ENCODE measurements at regions not wholly inside any gene's neighbourhood (a gene's known extent, or its start where the extent isn't known, plus 50 kb on each side); places are given as distances from the start of the nearest gene placed in this dataset.
"Not testable (repeated sequence)": the region's sequence is repeated elsewhere in the genome, so short reads cannot be mapped to it uniquely, and the experiment has no call there.

DNA sequence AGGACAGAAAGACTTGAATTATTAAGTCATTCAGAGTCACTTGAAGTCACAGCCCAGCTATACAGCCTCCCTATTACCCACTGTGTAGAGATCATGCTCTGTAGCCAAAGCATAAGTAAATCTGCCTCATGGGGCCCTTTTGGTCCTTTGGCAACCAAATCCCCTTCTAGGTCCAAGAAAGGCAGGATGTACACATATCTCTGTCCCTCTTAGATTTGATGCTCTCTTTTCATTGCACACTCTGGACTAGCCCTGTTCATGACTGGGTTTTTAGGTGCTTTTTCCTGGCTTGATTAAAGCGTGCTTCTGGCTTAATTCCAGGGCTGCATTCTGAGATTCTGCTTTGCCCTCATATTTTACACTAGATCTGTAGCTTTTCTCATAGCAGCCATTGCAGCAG lies 296.8 kb downstream of the TENT5A start:
- no peak for DNase-seq

DNA sequence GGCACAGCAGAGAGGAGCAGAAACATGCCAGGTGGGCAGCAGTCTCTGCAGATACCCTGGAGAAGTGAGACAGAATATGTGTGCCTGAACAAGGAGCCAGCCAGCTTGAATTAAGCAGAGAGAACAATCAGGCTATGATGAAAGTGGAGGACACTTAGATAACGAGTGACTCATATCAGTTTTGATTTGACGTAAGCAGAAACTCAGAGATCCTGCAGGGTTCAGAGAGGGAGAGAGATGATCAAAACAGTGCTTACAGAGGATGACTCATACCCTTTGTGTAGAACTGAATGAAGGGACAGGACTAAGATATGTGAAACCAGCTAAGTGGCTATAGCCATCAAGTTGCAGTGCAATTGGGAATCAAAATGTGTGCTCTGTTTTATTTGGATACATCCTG lies 300.7 kb downstream of the TENT5A start:
- DNase-seq: no peak

DNA sequence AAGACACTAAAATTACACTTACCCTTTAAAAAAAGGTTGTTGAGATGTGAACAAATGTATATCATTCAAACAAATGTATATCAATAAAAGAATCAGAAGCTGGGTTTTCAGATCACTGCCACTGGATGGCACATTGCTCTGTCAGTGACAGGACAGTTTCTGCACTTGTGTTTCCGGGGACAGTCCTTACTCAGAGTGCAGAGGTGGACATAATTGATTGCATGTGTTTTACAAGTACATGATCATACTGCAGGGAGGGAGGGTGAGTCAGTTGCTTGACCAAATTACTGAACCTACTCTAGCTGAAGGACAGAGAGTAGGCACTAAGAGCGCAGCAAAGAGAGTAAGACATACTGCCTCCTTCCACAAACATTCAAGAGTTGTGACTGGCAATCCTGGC lies 302.3 kb downstream of the TENT5A start:
- no peak for DNase-seq

DNA sequence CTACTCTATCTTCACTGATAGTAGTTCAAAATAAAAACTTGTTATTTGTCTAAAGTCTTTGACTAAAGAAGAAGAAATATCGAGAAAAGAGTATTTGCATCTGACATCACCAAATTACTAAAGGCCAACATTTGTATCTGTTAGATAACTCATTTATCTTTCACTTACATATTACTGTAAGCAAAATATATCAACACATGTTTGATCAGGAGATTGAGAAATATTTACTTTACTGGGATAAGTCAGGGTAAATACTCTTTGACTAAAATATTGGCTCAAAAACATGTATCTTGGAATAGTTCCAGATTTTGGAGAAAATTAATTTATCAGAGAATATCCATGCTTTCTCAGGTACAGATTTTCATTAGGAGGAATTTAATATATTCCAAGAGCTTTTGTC lies 306.0 kb downstream of the TENT5A start:
- no peak for DNase-seq

DNA sequence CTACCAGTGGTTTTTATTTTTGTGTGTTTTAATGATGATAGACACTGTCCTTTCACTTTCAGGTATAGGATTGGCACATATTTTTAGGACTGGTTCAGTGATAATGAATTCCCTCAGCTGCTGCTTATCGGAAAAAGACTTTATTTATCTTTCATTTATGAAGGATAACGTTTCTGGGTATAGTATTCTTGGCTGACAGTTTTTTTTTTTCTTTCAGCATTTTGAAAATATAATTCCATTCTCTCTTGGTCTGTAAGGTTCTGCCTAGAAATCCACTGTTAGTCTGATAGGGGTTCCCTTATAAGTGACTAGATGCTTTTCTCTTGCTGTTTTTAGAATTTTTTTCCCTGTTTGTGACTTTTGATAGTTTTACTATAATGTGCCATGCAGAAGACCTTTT lies 313.1 kb downstream of the TENT5A start:
- DNase-seq: no peak

DNA sequence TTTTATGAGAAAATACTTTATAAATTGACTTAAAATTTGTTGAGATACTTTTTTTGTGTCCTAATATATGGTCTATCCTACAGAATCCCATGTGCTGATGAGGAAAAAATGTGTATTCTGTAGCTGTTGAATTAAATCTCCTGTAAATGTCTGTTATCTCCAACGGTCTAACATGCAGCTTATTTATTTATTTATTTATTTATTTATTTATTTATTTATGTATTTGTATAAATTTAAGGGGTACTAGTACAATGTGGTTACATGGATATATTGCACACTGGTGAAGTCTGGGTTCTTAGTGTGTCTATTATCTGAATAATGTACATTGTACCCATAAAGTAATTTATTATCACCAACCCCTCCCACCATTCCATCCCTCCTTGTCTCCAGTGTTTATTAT lies 315.5 kb downstream of the TENT5A start:
- DNase-seq: no peak

DNA sequence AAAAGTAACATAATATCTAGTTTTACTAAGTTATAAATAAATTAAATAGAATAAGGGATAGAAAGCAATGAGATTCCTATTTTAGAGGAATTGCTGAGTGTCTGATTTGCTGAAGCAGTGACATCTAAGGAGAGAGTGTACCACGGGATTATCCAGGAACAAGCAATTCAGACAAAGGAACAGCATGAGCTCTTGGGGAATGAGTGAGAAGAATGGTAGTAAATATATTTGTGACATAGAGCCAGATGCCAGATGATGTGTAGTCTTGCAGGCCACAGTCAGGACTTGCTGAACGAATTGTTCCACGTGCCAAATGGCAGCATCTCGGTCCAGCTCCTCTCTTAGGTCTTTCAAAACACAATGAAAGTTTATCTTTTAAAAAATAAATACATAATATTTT lies 339.2 kb downstream of the TENT5A start:
- DNase-seq: no peak

DNA sequence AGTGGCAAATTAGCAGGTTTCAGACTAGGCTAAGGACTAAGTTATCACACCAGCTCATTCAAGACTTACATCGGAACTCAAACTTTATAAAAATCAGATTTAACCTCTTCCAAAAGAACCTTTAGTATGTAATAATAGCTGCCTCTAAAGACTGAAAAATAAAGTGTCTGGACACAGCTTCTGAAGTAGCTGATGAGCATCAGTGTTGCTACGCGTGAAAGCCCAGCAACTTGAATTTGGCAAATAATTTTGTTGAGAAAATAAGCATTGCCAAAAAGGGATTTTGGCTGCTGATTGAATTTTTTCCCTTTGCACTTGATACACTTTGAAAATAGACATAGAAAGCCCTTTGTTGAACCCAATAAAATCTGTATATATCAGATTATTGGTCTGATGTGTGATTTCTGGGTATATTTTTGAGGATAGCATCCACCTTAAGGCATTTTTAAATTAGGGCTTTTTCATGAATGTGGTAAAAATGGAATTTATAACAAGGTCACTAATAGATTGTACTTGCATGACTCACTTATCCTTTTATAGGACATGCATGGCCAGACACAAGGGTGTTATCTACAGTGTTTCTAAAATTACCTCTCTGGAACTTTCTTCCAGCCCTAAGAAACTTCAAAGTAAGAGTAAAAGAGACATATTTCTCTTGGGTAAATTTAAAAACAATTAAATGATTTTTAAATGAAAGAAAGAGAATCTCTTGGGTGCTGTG lies 350.4 kb downstream of the TENT5A start:
- DNase-seq: no peak

DNA sequence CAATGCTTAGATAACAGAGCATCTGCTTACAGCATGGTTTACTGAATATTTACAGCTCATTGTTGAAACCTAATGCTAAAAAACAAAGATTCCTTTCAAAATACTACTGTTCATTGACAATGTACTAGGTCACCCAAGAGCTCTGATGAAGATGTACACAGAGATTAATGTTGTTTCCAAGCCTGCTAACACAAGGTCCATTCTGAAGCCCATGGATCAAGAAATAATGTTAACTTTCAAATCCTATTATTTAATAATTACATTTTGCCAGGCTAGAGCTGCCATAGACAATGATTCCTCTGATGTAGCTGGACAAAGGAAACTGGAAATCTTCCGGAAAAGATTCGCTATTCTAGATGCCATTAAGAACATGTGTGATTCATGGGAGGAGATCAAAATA lies 355.6 kb downstream of the TENT5A start:
- no peak for DNase-seq

DNA sequence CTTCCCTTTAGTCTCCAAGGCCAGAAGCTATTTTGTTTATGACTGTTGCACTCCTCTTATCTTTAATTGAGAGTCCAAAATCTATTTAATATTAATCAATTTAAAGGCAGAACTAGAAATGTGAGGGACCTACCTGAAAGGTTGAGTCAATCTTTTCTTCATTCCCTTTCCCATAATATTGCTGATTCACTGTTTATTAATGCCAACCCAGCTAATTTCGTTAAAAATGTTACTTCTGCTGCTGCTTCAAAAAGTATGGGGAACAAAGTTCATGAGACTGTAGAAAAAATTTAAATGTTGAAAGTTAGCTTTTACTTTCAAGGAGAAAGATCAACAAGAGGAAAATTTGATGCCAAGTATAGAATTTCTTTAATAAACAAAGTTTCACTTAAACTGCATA lies 365.3 kb downstream of the TENT5A start:
- DNase-seq: no peak

DNA sequence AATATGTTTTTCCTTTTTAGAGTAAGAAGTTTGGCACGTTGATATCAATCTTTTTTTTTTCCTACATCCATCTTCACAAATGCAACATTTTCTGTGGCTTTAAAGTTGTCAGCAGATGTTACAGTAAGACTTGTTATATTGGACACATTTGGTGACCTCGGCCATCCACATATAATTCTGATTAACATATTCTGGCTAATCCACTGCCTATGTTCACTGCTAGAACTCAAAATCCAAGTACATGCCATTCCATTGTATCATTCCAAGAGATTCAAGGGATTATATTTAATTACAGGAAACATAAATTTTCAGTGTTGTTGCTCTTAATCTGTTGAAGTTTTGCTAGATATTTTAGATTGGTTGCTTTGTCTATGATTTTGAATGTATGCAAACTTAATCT lies 367.6 kb downstream of the TENT5A start:
- no peak for DNase-seq

DNA sequence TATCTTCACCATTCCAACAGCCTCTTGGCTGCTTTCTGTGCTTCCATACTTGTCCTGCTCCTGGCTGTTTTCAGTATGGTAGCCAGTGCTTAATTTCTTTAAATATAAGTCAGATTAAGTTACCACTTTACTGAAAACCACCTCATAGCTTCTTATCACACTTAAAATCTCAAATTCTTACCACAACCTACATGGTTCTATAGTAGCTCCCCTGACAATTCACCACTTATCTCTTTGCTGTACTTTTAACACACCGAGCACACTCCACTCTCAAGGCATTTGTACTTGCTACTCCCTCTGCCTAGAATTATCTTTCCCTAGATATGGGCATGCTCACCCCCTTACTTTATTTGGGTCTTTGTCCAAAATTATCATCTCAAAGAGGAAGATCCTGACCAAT lies 369.0 kb downstream of the TENT5A start:
- no peak for DNase-seq

DNA sequence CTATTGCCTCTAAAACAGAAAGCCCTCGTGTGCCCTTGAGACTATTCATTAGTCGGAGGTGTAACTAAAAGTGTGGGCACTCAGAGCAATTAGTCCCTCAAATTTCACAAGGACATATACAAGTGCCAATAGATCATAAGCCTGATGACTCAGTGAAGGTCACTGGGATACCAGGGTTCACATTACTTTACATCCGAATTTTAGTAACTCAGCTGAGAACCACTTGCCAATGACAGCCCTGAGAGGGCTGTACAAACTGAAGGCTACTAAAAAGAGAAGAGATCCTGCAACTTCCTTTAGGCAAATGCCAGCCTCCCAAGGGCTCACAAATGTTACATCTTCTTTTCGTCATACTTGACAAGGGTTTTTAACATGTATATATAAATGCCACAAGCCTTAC lies 369.6 kb downstream of the TENT5A start:
- no peak for DNase-seq

DNA sequence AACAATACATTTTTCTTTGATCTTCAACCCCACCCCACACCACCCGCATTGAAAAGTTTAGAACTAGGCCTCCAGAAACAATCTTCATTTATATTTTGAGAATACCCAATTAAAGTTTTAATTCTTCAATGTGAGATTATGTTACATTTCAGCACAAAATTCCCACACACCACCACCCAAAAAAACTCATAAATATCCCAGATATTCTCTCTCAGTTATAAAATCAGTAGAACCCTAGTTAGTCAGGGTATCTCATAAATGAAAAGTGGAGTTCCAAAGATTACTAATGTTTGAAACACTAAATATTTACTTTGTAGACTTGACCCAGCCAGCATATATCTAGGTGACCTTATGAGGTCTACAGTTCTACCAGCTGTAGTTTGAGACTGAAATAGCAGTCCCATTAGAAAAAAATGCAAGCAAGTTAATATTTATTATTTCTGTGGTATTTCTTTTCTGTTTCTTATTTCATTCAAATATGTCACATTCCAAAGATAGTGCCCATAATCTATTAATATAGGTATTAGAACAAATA lies 371.0 kb downstream of the TENT5A start:
- no peak for DNase-seq

DNA sequence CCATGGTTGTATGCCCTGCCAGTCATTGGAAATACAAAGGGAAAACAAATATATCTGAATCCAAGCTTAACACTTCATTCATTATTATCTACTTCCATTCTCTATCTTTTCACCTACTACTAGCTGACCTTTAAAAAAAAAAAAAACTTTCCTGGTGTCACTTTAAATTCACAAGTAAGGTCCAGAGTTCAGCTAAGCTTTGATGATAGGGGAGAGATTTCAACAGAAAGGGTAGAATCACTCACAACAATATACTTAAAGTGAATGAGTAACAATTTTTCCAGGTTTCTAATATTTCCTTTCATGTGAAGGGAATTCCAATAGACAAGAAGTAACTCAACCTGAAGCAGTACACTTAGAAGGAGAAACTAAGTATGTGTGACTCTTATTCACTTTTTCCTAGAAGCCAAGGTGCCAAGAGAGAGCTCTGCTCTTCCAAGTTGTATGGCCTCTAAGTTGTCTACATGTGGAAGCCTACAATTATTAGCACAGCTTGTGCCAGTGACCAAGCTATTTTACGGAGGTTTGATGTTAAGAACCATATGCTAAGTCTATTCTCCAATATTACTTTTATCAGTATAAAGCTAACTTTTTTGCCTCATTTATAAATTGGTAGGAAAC lies 371.7 kb downstream of the TENT5A start:
- DNase-seq: no peak

DNA sequence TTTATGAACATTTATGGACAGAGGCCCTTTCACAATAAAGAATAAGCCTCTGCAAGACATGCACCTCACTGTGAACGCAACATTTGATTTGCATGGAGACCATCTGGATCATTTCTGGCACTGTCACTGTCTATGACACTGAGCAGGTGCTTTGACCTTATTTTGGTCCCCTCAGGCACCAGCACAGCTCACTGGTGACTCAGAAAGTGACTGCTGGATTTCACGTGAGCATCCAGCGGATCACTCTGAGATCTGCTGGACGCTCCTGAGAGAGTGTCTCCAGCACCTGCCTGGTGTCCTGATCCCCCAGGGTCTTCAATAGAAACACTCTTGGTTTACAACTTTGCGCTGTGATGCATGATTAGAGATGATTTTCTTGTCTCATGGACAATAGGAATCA lies 375.7 kb downstream of the TENT5A start:
- no peak for DNase-seq

DNA sequence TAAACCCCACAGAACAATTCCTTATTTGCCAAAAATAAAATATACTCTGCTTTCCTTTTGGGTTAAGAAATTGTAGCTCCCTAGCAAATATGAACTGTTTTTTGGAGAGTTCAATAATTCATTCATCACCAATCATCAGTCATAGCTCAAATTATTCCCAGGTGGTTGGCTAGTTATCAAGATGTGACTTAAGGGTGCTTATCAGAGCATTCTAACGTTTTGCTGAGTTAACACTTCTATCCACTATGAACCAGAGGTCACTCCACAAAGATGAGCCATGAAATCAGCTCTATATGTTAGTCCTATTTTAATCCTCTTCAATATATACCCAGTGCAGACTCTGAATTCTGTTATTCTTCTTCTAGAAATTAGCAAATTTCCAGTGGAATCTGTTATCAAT lies 379.1 kb downstream of the TENT5A start:
- no peak for DNase-seq

DNA sequence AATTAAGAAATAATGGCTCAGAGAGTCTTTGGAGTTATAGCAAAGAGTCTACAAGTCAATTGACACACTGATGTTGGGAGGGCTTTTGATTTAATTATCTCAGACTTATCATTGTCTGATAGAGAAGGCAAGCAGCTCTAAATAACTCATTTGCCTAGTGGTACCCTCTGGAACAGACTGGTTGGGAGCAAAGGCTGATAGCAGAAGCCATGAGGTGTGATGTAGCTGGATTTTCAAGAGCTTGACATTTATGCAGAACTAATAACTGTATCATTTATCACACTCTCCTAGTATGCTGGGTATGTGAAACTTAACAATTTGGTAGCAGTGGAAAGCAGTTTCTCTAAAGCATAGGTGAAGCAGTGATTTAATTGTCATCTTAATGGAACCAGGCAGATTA lies 380.6 kb downstream of the TENT5A start:
- no peak for DNase-seq

DNA sequence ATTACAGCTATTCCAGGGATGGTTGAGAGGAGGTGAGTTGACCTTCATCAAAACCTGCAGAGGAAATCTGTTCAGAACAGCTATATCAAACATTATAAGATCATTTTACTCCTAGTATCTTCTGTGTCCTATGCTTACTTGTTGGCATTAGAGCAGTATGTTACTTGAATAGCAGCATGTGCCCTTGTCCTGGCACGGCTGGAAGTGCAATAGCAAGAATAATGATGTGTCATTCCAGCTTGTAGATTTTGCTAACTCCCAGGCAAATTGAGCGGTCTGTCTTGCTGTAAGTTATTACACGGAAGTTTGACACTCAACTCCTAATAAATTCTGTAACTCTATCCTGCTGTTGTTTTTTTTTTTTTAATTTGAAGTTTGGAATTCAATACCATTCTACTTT lies 385.5 kb downstream of the TENT5A start:
- no peak for DNase-seq

DNA sequence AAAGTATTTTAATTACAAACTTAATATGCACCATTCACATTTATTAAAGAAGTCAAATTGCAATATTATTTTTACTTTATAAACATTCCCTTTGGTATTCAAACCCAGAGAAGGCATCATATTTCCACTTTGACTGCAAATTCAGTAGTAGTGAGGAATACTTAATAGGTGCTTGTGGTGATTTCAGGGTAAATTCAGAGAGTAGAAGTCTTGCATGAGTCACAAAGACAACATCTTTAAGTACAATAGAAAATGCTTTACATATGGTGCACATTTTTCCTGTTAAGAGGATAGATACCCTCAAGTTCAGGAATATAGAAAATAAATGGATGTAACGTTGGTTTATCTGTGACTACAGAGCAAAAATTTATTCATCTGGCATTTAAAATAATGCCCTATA lies 390.2 kb downstream of the TENT5A start:
- no peak for DNase-seq

DNA sequence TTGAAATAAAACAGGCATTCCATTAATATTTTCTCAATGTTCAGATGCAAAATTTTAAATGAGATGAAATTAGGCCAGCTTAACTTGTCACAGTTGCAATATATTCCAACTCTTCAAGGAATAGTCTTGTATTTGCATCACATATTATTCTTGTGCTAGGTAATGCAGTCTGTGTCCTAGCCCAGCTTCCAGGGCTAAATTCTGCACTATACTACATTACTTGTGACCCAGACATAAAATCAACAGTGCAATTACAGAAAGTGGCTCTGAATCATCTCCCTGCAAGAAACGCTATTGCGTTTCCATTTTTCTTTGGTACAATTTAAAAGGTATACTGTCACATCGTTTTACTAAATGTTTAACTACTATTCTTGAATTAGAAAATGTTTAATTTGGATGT lies 399.2 kb downstream of the TENT5A start:
- DNase-seq: no peak

DNA sequence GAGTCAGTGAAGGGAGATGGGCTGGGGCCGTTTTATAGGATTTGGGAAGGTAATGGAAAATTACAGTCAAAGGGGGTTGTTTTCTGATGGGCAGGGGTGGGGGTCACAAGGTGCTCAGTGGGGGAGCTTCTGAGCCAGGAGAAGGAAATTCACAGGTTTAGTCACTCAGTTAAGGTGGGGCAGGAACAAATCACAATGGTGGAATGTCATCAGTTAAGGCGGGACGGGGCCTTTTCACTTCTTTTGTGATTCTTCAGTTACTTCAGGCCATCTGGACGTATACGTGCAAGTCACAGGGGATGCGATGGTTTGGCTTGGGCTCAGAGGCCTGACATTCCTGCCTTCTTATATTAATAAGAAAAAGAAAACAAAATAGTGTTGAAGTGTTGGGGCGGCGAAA lies 408.5 kb downstream of the TENT5A start:
- not testable (repeated sequence) for DNase-seq

DNA sequence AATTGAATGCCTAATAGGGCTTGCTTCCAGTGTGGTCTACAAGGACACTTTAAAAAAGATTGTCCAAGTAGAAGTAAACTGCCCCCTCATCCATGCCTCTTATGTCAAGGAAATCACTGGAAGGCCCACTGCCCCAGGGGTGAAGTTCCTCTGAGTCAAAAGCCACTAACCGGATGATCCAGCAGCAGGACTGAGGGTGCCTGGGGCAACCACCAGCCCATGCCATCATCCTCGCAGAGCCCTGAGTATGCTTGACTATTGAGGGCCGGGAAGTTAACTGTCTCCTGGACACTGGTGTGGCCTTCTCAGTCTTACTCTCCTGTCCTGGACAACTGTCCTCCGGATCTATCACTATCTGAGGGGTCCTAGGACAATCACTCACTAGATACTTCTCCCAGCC lies 411.5 kb downstream of the TENT5A start:
- no peak for DNase-seq

DNA sequence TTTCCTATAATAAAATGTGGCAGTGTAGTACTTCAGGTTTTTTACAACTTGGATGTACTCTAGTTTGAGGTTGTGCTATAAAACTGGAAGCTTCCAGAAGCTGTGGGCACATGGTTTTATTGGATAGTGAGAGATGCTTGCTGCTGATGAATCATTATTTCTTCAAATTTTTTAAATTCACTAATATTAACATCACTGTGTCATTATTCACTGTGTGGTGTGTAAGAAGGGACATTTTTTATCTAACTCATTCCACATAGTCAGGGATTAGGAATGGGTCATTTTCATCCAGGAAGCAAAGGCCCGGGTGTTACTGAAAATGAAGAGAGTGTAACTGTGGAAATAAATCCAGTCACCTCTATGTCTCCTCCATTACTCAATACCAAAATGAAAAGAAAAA lies 421.0 kb downstream of the TENT5A start:
- no peak for DNase-seq

DNA sequence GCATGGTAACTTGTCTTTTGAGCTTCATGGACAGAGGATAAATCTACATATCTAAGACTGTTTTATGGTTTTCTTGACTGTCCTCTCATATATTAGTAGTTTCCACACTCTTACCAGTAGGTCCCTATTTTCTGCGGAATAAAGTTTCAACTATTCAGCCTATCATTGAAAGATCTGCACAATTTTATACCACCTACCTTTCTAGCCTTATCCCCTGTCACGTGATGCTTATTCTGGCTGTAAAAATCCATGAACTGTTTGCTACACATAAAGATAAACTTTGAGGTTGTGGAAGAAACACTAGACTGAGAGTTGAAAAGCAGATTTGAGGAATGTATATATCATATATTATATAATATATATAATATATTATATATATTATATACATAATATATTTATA lies 423.8 kb downstream of the TENT5A start:
- no peak for DNase-seq

Data from CD4-positive, alpha-beta T cell treated with Interleukin-17A for 1 hour (primary cell).